MV-4-11 (cell line): ENCODE measurements at regions not wholly inside any gene's neighbourhood (a gene's known extent, or its start where the extent isn't known, plus 50 kb on each side); places are given as distances from the start of the nearest gene placed in this dataset.
"Not testable (repeated sequence)": the region's sequence is repeated elsewhere in the genome, so short reads cannot be mapped to it uniquely, and the experiment has no call there.

Experiments
- DNase-seq: peaks from one replicate; lab custom pipeline; 2025; lab: John Stamatoyannopoulos, UW

- no peak for DNase-seq
These were observed 53.3 kb upstream of the CYLC2 start for GRCh38 chr9:102941868-102942267.

- no peak for DNase-seq
These were observed 72.6 kb upstream of the CYLC2 start for GRCh38 chr9:102922526-102922925.

- peak; percentile 92 for DNase-seq
These were observed 83.9 kb upstream of the CYLC2 start for GRCh38 chr9:102911185-102911584.

GRCh38 chr9:102905795-102906194 lies 89.3 kb upstream of the CYLC2 start:
- DNase-seq: not testable (repeated sequence)

GRCh38 chr9:102892025-102892424 lies 103.1 kb upstream of the CYLC2 start:
- DNase-seq: no peak

- DNase-seq: not testable (repeated sequence)
These were observed 106.4 kb upstream of the CYLC2 start for GRCh38 chr9:102888747-102889146.

- no peak for DNase-seq
These were observed 119.4 kb upstream of the CYLC2 start for GRCh38 chr9:102875687-102876086.

GRCh38 chr9:102867488-102867887 lies 127.6 kb upstream of the CYLC2 start:
- no peak for DNase-seq

GRCh38 chr9:102862478-102862877 lies 132.7 kb upstream of the CYLC2 start:
- no peak for DNase-seq

- no peak for DNase-seq
These were observed 139.5 kb upstream of the CYLC2 start for GRCh38 chr9:102855641-102856040.

- no peak for DNase-seq
These were observed 149.2 kb upstream of the CYLC2 start for GRCh38 chr9:102845827-102846371.

- no peak for DNase-seq
These were observed 150.4 kb upstream of the CYLC2 start for GRCh38 chr9:102844716-102845115.

- DNase-seq: no peak
These were observed 152.7 kb upstream of the CYLC2 start for GRCh38 chr9:102842423-102842822.

GRCh38 chr9:102841376-102841775 lies 153.8 kb upstream of the CYLC2 start:
- DNase-seq: no peak

- DNase-seq: no peak
These were observed 154.8 kb upstream of the CYLC2 start for GRCh38 chr9:102840335-102840734.

- DNase-seq: no peak
These were observed 162.3 kb upstream of the CYLC2 start for GRCh38 chr9:102832814-102833213.

GRCh38 chr9:102796244-102796643 lies 198.9 kb upstream of the CYLC2 start:
- DNase-seq: peak; percentile 85

GRCh38 chr9:102795532-102795931 lies 199.6 kb upstream of the CYLC2 start:
- no peak for DNase-seq

- peak; percentile 38 for DNase-seq
These were observed 215.8 kb upstream of the CYLC2 start for GRCh38 chr9:102779356-102779755.

GRCh38 chr9:102778746-102779145 lies 216.4 kb upstream of the CYLC2 start:
- DNase-seq: no peak

- DNase-seq: no peak
These were observed 224.4 kb upstream of the CYLC2 start for GRCh38 chr9:102770704-102771103.

- no peak for DNase-seq
These were observed 225.8 kb upstream of the CYLC2 start for GRCh38 chr9:102769307-102769706.

GRCh38 chr9:102768002-102768401 lies 227.1 kb upstream of the CYLC2 start:
- no peak for DNase-seq

GRCh38 chr9:102767076-102767475 lies 228.1 kb upstream of the CYLC2 start:
- no peak for DNase-seq

GRCh38 chr9:102740578-102740977 lies 254.6 kb upstream of the CYLC2 start:
- DNase-seq: no peak
